HG03103 (cell line): ENCODE measurements at regions not wholly inside any gene's neighbourhood (a gene's known extent, or its start where the extent isn't known, plus 50 kb on each side); places are given as distances from the start of the nearest gene placed in this dataset.
"Not testable (repeated sequence)": the region's sequence is repeated elsewhere in the genome, so short reads cannot be mapped to it uniquely, and the experiment has no call there.

Source experiments
- ATAC-seq: cut with Tn5 transposase; IDR thresholded peaks from one replicate; pipeline ENCODE4 v1.9.1; 2021; ENCODE audit warnings: low read depth; ENCODE audit not compliant: unreplicated experiment

DNA sequence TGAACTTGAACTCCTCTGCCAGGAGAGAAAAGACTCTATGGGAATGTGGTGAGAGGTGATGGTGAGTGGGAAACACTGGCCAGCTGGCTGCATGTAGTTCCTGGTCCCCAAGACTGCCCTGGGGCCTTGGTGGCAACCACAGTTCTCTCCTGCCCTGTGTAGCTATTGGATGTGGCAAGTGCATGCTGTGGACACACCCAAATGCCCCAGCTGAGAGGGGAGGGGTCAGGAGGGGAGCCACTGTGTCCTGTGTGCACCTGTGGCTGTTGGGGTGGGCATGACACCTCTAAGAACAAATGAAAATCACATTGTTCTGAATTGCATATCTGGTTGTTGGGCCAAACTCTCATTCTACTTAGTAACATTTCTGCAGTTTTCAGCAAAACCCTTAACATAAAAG lies 409.6 kb downstream of the NSUN3 start:
- no peak for ATAC-seq

DNA sequence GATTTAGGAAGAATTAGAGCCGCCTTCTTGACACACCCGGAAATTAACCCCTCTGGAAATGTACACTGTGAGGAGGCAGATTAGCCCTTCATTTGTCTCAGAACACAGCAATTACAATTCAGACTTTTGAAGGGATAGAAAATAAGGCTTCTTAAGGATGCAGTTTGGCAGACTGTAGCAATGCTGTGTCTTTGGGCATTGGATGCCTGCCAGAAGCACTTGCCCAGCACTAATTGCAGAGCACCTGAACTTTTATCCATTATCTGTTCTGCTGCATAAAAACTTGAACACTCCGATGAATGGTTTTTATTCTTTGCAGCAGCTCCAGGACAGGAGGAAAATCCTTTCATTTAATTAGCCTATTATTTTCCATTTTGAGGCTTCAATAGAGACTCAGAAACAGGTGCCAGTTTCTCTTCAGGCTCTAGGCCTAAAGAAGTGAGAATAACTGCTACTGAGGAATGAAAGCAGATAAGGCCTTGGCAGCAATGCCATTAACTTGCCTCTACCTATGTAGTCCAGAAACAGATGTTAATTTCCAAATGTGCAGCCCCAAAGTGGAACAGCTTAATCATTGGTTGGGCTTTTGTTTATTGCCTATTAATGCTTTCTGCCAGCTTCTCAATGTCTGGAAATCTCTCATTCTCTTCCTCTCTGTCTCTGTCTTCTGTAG lies 418.5 kb downstream of the NSUN3 start:
- no peak for ATAC-seq

DNA sequence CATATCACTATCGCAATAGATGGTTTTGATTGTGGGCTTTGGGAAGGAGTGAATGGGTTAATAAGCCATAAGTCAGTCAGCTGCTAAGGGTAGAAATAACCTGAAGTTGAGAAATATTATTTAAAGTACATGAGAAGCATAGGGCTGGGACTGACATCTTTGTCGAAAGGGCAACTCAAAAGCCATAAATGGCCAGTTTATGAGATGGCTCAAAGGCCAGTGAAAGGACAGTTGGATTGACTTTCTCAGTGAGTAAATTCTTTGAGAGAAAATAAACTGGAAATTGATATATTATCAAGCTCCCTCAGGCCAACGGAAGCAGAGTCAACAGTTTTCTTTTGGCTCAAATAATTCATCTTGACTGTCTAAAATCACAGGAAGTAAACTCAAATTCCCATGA lies 419.8 kb downstream of the NSUN3 start:
- no peak for ATAC-seq

DNA sequence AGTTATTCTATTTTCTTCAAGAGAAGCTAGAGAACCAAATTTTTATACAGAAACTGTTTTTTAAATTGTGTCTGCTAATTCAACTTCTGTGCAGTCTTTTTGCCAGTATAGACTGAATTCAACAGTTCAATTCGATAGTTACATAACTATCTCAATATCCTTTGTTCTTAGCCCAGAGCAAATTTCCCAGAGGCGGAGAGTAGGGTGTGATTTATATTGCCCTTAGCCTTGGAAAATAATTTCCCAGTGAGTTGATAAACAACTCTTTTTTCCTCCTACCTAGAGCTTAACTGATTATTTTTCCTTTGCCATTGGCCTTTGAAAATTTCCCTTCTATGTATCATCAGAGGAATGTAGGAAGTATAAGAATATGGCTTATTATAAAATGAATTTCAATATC lies 420.5 kb downstream of the NSUN3 start:
- no peak for ATAC-seq

DNA sequence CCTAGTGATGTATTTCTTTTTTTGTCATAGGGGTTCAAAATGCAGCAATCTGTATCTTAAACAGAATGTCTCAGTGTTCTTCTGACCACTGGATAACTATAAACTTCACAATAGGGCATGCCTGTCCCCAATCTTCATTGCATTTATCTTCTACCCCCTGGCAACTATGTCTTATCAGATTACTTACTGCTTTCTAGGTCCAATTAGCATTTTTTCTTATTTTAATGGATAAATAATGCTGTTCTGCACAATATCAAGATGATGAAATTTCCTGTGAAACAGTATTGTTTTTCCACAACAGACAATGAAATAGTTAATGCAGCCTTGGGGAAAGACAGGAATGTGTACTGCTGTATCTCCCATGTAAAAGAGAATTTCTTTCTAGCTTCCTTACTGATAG lies 432.1 kb downstream of the NSUN3 start:
- ATAC-seq = no peak

DNA sequence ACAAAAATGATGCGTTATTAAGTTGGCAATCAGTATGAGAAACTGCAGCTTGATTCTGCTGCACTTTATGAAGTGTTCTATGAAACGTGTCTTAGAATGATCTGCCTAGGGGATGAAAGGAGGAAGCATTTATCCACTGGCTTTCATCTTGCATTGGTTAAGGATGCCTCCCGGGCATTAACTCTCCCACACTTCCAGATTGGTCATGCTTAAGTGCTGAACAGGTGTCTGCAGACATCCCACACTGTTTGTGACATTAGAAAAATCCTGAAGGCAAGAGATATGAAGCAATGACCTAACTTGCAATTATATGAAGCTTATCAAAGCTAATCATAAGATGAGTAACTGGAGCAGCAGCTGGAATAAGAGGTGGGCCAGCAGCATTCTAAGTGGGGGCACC lies 437.3 kb downstream of the NSUN3 start:
- no peak for ATAC-seq

DNA sequence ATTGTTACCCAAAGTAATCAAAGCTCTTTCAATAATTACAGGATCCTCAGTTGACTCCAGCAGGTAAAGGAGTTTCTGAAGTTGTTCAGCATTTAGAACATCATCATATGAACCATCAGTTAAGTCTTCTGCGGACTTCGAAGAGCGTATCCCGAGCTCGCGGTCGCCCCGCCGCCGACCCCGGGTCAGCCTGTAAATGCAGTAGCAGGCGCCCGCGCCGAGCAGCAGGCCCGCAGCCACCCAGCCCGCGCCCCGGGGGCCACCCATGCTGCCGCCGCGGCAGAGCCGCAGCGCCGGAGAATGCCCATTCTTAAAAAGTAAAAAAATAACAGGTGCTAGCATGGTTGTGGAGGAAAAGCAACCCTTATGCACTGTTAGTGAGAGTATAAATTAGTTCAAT lies 444.5 kb downstream of the NSUN3 start:
- ATAC-seq = not testable (repeated sequence)

DNA sequence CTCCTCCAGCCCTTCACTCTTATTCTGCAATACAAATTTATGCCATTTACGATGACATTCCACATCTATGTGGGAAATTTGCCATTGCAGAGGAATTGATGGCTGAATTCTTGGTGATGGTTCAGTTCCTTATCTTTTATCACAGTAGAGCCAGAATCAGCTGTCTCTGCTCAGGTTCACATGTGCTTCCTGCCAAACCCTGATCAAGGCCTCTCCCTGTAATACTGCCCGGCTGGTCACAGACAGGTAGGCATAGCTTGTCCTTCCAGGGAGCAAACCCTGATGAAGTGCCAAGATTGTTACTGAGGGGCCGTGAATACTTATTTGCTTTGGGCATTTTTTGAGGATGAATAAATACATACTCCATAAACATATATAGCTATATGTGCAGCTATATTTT lies 450.0 kb downstream of the NSUN3 start:
- no peak for ATAC-seq

DNA sequence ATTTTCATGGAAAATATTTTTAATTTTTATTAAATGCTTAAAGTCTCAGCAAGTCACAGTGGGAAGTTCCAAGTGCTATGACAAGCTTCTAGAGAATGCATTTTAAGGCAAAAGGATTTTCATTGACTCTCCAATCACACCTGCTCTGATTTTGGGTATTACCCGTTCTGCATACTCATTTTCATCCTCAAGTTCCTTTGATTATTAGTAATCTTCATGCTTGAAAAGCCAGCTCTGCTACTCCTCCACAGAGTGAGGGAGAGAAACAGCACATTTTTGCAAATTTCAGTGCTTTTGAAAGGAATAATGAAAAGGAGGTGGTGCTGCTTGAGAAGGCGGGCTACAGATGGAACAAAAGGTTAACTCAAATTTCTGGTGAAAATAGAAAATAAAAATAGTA lies 450.7 kb downstream of the NSUN3 start:
- no peak for ATAC-seq

DNA sequence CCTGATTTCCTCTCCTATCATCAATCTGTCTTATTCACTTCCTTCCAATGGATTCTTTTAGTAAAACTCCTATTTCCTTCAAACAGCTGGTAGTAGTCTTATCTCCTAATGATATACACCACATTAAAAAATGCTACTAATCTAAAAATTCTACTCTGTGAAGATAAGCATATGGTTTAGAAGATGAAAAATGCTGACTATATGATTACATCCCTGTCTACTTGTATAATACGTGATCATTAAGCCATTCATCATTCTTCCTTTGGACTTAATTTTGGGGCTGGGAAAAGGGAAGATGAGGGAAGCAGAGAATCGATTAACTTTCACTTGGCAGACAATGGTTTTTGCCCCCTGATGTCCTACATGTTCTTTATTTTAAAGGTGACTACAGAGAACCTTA lies 453.1 kb downstream of the NSUN3 start:
- no peak for ATAC-seq

DNA sequence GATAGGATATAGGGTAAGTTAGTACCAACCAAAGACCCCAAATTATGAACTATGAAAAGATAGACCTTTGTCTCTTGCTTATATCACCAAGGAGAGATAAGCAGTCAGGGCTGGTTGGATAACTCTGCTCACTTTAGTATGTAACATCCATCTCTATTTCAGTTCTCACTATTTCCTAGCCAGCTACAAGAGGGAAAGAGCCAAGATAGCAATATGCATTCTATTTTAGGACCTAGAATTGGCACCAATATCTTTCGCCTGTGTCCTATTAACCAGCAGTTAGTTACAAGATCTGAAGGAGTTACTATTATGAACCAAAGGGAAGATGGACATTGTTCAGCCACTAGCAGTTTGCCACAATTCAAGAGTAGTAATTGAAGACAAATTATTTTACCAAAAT lies 457.5 kb downstream of the NSUN3 start:
- no peak for ATAC-seq

DNA sequence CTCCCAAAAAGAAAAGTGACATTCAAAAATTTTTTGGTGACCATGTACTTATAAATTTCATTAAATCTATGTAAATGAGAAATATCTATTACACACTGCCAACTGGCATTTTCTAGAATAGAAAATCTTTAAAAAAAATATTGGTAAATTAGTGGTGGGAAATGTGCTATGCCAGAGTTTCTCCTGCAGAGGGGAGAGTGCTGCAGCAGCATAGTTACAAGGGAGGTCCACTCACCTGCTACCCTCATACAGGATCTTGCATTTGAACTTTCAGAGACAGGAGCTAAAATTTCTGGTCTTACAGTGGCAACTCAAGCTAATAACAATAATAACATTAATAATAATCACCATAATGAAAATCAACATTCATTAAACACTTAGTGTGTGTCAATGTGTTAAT lies 459.6 kb downstream of the NSUN3 start:
- no peak for ATAC-seq

DNA sequence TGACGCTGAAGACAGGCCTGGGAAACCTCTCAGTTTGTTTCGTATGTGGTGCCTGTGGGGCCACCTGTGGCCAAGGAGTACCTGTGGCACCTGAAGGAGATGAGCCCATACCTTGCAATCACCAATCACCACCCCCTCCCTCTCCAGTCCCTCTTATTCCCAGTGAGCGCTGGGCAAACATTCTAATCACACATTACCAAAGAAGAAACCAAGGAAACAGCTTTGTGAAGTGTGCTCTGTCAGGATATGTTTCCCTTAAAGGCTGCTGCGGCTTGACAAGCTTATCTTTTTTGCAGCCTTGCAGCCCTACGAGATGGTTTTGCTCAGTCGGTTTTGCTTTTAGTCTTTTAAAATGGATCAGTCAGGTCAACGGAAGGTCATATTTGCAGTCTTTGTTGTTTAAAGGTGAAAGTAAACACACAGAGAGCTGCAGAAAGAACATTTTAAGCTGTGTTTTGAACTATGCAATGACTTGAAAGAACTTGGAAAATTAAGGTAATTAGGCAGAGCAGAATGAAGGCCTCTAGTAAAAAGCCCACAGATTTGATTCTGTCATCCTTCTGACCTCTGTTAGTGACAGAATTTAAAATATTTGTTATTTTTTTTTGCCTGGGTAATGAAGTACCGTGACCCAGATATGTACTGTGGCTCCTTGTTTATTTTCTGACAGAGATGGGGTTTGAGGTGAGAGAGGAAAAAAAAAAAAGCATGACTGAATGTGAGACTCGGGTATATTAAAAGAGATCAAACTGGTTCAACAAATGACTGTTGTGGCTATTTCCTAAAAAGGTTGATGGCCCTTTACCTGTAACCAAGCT lies 461.4 kb downstream of the NSUN3 start:
- ATAC-seq = no peak

DNA sequence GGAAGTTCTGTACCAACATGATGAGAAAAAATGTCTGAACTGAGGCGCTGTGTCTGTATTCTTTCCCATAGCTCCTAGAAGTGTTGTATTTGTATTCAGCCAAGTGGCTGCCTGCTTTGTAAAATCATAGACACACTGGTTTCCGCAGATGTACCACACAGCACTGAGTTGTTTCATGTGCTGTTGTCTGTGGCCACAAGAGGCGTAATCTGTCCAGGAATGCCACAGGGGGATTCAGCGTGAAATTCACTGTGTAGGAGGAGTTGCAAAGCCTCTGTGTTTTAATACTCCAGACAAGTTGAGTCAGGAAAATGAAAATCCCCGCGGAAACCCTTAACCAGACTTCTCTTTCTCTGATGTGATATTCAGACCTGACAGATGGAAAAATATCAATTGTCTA lies 462.2 kb downstream of the NSUN3 start:
- no peak for ATAC-seq

DNA sequence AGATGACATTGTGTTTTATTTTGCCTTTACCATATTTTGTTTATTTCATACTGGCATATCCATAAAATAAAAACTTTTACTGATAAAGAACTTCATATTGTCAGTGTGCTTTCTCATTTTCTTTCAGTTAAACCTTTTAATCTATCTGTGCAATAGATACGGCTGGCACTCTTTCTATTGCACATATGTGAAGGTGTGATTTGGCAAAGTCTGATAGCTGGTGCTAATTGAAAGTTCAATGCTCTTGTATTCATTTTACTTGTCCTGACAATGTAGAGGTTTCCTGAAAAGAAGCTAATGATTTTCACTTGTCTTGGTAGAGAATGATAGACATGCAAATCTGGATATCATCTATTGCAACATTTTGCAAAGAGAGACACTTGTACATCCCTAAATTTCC lies 467.0 kb downstream of the NSUN3 start:
- no peak for ATAC-seq

DNA sequence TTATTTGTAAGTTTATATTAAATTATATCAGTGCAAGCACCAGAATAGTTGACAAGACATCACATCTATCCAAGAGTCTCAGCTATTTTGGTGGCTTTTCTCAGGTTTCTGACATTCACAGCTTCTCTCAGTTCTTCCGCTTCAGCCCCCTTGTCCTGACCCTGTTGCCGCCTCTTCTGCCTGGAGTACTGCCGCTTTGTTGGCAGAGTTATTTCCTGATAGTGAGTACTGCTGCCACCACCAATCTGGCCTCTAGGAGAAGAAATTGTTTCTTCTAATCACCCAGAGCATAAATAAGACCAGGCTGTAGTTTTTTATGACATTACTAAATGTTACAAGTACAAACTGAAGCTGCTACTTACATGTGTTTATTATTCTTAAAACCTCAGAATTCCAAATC lies 470.1 kb downstream of the NSUN3 start:
- no peak for ATAC-seq

DNA sequence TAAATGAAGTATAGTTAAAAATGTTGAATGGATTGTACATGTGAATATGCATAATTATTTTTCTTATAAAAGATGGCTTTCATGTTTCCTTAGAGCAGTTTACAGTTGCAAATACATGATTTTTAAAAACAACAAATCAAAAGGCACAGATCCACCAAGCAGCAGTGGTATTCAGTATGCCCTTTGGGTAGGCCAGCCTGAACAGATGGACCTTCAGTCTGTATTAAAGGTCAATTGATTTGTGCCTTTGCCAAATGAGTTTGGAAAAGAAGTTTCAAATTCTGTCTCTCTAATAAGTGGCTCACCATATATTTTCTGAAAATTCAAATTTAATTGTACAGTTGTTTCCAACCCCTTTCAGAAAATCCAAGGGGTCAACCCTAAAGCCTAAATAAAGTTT lies 477.1 kb downstream of the NSUN3 start:
- ATAC-seq = no peak

DNA sequence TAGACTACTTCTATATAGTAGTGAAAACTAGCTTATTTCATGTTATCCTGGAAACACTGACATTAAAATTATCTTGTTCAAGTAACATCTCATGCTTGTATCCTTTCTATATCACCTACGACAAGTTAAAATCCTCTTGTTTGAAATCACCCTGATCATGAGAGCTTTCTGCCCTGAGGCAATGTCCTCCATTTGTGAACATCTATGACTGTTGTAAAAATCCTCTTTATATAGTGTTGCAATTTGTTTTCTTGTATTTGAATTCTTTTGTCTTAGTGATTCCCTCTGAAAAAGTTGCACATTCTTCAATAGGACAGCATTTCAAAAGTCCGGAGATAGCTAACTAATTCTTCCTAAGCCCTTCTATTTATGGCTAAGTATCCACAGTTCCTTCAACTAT lies 480.3 kb downstream of the NSUN3 start:
- ATAC-seq = no peak

DNA sequence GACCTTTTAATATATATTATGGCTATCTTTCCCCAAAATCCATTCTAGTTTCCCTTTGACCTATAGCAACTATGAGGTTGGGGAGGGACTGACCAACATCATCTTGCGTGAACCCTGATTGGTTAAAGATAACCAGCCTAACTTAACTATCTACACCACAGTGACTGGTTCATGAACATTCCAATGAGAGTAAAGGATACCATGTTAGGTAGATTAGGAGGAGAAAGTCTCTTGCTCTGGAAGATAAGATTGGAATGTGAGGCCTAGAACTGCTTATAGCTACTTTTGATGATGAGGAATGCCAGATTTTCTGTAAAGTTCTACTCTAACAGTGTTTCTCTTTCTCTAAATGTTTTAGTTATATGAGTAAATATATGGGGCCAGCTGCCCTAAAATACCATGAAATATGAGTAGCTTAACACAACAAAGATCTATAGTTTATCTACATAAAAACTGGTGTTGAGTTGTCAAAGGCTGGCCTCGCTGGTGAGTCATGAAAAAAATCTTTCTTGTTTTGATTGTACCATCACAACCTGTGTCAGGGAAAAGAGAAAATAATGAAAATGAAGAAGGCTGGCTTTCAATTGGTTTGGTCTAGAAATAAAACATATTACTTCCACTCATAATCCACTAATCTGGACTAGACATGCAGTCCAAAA lies 481.4 kb downstream of the NSUN3 start:
- ATAC-seq = no peak

DNA sequence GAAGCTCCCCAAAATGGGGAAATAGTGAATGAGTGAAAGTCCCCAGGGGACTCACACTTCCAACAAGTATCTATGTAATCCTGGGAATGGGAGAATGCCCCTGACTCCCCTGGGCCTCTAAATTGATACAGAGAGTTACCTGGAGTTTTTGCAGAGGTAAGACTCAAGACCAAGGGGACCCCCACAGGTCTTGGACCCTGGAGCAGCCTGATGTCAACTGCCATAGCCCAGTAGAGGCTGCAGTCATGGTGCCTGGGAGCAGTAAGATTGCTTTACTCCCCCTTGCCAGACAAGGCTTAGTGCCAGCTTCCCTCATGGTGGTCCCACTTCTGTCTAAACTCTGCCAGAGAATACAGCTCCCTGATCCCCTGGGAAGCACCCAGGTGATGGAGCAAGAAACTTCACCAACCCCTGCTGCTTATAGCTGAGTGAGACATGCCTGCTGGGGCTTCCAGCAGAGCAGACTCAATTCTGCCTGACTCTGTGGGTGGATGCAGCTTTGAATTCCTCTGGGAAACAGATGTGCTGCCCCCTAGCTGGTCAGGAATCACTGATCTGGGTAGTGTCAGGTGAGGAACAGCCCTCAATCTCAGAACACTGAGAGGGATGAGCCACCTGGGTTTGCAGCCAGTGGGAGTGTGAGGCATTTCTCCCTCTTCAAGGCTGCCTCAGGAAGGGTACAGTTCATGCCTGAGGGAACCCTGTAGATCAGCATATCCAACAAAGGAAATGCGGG lies 485.9 kb downstream of the NSUN3 start:
- no peak for ATAC-seq

DNA sequence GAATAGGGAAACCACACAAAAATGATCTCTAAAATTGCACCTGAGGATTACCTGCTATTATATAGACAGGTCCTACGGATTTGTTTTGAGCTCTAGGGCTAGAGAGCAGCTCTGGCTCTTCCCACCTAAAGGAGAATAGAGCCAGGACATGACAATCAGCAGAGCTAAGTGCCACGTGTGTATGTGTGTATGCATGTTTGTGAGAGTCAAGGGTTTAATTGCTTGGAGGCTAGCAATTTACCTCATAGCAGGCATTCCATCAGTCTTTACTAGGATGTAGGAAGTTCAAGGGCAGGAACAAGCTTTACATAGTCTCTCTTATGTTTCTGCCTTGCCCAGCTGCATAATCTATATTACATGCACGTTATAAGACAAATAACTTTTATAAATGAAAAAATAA lies 498.2 kb downstream of the NSUN3 start:
- ATAC-seq = no peak
